Hematopoietic multipotent progenitor cell treated with erythropoietin and hydrocortisone succinate and interleukin-3 and kit ligand, for 17 days (in vitro differentiated cells): ENCODE measurements at regions not wholly inside any gene's neighbourhood (a gene's known extent, or its start where the extent isn't known, plus 50 kb on each side); places are given as distances from the start of the nearest gene placed in this dataset.

ENCODE experiments used
- DNase-seq: peaks from one replicate; pipeline ENCODE4 v3.0.0-alpha.2; 2015; ENCODE audit warnings: low spot score

DNA sequence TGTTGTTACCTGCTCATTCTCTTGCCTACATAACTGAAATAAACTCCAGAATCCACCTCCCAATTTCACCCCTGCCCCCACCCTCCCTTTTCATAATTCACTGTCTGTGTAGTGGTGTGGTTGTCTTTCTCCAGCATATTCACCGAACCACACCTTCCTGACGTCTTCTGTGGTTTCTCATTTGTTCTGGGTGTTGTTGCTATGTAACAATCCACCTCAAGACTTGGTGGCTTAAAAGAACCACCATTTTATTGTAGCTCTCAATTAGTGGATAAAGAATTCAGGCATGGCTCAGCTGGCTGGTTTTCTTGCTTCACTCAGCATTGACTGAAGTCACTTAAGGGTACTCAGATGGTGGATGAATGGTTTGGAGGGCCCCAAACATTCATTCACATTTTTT is 229.8 kb downstream of the MAF start:
- no peak for DNase-seq

- no peak for DNase-seq
Measured at GRCh38 chr16:79369796-79370195, 230.7 kb downstream of the MAF start.

GRCh38 chr16:79367822-79368221 is 232.7 kb downstream of the MAF start:
- no peak for DNase-seq

- no peak for DNase-seq
Measured at GRCh38 chr16:79366635-79367034, 233.9 kb downstream of the MAF start.

DNA sequence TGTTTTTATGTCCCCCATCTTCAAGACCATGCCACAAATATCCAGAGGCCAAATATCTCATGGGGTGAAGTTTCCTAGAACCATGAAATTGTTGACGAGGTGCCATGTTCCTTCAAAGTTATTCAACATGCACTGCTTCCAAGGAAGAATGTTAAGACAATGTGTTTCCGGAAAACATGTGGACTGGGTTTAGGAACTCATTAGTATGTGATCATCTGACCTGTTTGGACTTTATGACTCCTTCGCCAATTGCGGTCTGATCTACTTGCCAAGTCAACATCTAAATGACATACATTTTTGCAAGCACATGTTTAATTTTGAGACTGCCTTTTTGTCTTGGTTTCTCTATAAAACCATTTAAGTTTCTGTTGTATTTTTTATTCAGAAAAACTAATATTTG is 234.8 kb downstream of the MAF start:
- DNase-seq = no peak

DNA sequence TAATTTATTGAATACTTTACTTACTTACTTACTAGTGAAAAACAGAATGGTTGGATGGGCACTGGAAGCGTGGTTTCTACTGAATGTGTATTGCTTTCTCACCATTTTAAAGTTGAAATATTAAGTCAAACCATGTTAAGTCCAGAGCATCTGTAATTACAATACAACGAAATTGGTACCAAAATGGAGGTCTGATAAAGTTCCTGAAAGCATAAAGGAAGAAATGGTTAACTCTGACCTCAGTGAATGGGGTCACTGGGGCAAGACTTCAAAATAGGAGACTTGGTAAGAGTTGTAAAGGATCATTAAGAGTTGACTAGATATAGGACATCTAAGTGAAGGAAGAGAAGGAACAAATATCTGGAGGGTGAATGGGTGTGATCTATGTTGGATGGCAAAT is 237.1 kb downstream of the MAF start:
- no peak for DNase-seq

GRCh38 chr16:79363035-79363434 is 237.5 kb downstream of the MAF start:
- no peak for DNase-seq

GRCh38 chr16:79362300-79362970 is 238.1 kb downstream of the MAF start:
- no peak for DNase-seq

DNA sequence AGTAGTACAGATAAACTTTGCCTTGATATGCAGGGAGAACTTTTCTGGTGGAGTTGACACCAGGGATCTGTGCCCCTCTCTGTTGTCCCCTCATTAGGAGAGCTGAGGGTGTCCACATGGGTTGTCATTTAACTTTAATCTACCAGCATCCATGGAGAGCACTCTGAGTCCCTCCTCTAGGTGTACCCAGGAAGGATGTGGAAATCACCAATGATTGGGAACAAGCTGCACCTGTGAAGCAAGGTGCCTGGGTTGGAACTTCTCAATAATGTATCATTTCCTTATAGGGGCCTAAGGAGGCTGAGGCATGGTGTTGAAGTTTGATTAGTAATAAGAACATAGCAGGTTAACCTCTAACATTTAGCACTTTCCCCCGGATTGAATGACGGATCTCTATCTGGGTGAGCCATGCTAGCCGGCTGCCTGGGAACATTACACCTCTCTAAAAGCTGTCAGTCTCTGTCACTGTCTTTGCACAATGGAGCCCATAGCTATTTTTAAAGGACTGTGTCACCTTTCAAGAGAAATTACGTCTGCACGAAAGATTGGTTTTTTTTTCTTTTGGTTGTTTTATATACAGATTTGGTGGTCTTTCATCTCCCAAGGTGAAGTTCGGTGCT is 239.3 kb downstream of the MAF start:
- DNase-seq = no peak

DNA sequence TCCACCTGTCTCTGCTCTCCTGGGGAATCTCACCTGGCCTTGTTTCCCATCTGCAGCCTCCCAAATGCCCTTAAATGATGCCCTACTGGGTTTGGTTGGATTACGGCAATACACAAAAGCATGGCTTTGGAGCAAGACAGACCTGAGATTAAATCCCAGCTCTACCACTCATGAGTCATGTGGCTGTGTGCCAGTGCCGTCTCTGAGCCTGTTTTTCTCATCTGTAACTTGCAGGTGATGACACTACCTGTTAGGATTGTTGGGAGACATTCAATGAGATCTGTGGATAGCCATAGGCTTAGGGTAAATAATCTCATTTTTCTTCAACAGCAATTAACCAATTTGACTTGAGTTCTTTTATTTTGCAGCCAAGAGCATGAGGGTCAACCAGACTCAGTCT is 240.3 kb downstream of the MAF start:
- no peak for DNase-seq

DNA sequence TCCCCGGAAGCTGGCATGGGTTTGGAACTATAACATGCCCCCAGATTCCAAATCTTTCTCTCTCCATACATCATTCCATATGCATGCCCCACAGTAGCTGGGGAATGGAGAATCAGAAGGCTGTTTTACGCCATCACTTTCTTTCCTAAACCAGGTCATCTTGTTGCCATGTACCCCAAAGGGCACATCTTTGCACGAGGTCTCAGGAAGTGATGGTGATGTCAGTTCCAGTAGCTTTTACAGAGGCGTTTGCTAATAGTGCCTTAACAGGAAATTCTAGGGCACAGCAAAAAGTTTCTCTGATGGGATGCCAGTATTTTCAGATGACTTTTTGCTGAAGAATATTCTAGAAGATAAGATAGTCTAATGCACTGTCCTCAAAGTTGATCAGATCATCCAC is 241.5 kb downstream of the MAF start:
- no peak for DNase-seq

DNA sequence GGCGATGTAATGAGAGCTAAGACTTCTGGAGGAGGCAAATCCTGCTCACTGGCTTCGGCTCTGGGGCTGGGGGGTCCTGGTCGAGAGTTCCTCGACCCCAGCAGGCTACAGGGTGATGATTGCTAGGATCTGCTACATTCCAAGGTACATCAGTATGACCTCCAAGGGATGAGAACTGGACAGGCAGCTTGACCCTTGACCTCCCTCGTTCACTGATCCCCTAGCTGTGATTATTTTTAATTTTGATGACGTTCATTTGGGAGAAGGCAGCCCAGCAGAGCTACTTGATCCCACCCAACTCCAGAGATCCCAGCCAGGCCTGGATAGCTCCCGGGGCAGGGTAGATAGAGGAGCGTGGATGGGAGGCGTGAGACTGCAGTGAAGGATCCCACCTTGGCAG is 242.3 kb downstream of the MAF start:
- no peak for DNase-seq

DNA sequence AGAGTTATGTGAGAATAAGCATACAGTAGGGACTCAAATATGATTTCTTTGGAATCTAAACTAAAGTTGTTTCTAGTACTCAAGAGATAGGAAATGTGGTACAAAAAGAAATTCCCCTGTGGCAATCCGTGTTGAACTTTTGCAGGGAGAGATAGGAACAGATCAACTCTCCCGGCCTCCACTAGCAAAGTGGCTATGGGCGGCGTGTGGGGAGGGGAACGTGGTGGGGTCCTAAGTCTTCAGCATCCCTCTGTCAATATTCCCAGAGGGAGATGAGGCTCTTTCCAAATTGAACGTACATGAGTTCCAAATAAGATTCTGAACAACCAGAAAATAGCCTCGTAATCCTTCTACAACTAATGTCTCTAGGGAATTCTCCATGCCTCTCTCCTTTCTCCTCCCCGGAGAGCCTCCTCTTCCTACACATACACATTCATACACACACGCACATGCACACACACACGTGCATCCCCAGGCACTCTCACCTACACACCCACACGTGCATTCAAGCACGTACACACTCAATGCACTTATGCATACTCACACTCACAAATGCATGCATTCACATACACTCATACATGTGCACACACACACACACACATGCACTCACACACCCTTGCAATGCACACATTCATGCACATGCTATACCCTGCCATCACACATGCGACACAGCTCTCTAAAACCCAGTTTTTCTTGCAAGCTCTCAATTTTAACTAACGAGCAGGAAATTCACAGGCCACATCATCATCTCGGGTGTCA is 244.8 kb downstream of the MAF start:
- no peak for DNase-seq

GRCh38 chr16:79351927-79352326 is 248.6 kb downstream of the MAF start:
- no peak for DNase-seq

GRCh38 chr16:79349803-79350202 is 250.7 kb downstream of the MAF start:
- no peak for DNase-seq

DNA sequence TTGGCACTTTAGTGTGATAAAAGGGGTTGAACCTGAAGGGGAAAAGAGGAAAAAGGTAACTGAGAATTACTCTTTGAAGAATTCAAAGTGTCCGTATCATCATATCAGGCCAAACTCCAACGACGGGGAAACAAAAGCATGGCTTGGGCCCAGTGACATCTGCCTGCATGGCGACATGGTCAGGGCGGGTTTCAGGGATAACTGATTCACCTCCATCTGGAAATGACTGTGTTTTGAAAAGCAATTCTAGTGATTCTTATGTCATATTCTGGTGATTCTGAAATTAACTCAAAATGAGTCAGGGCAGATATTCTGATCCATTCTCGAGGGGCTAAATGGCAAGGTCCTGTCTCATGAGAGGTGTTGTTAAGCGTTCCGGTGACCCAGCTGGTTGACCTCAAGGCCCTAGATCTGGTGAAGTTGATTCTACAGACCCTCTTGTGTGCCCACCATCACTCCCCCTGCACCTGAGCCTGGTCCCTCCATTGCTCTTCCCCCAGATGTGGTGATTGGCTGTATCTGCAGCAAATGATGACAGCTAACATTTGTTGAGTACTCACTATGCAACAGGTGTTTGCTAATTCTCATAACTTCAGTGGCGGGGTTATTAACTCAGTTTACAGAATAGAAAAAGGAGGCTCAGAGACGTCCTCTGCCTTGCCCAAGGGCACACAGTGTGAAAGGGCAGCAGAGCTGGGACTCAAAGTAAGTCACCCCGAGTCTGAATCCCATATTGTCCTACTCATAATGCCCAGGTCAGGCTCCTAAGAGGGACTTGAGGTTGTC is 251.8 kb downstream of the MAF start:
- no peak for DNase-seq

DNA sequence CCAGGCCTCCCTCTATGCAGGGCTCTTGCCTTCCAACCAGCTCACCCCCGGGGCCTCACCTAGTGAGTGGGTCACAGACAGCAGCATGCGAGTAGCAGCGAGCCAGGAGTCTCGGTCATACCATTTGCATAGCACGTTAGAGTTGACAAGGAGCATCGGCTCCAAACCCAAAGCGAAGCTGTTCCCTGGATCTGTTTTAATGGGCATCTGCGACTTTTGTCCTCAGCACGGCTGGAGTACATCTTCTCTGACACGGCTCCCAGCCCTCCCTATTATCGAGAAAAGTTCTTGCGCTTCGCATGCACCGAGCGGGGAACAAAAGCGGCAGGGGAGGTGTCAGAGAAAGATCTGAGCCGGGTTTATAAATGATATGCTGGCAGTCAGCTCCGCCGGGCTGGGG is 253.3 kb downstream of the MAF start:
- no peak for DNase-seq

DNA sequence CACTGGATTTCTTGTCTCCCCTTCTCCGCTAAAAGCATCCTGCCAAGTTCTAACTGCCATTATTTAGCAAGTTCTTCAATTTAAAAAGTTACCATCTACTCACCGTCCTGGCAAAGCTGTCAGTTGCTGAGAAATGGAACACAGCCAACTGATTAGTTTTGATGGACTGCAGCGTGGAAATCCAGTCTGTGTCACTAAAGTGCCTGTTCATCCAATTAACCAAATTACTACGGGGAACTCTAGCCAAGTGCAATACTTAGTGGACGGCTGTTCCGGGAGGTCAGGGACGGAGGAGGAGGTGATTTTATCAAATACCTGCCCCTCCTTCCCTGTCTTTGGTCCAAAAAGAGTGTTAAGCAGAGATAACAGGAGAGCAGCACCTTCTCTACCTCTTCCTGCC is 260.7 kb downstream of the MAF start:
- no peak for DNase-seq

DNA sequence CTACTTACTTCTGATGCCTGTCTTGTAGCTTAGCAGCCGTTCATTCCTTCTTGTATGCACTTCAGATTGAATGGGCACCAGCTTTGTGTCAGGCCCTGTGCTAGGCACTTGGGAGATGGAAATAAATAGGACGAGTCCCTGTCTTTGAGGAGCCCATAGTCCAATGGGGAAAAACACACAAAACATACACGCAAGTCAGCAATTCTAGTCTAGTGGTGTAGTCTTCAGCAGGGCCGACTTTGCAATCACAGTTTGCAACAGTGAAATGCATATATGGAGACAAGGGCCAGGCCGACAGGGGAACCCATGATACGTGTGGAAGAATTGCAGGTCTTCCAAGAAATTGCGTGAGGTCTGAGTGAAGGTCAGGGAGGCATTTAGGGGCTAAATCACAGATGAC is 262.6 kb downstream of the MAF start:
- no peak for DNase-seq

DNA sequence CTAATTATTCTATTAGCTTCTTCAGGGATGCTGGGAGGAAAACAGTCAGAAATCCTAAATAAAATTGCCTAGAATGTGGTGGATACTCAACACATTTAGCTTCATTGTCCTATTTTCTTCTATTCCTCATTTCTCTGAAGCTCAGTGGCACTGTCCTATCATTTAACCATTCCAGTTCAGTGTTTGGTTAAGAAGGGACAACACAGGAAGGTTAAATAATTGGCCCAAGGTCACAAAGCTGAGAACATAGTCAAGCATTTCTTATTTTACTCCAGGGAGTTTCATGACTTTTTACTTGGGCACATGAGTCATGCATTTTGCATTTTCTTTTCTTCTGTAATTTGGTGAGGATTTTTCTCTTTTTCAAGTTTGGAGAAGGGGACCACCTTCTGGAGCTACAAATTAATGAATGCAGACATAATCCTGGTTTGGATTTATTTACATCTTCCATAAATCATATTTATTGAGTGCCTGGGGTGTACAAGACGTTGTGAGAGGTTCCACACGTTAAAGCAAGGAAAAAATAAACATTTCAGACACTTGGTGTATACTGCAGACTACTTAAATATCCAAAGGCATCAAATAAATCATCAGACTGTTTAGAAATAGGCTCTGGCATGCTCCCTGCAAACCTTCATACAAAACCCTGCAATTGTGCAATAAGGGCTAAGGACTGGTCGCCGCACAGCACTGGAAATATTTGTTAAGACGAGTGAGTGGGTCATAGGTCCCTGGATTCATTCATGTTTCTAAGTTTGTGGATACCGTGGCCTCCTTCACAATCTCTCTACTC is 263.9 kb downstream of the MAF start:
- DNase-seq = no peak

GRCh38 chr16:79334127-79334526 is 266.4 kb downstream of the MAF start:
- DNase-seq = no peak

GRCh38 chr16:79331066-79331465 is 269.5 kb downstream of the MAF start:
- DNase-seq = no peak
